Fibroblast of the aortic adventitia (primary cell): ENCODE measurements at regions not wholly inside any gene's neighbourhood (a gene's known extent, or its start where the extent isn't known, plus 50 kb on each side); places are given as distances from the start of the nearest gene placed in this dataset.
"Not testable (repeated sequence)": the region's sequence is repeated elsewhere in the genome, so short reads cannot be mapped to it uniquely, and the experiment has no call there.

Experiments used
- DNase-seq: peaks from one replicate; pipeline ENCODE4 v3.0.0-alpha.2; 2010; ENCODE audit warnings: low read depth
- H3K4me3 ChIP-seq: 2 replicates; pipeline ENCODE4 v1.5.1; 2011; ENCODE audit warnings: low read depth, mild to moderate bottlenecking, control low read depth, low read length, moderate library complexity
- TF ChIP-seq, protein P1 (sequence below): IDR thresholded peaks from 2 replicates; pipeline ENCODE4 v1.5.1; 2011; ENCODE audit warnings: mild to moderate bottlenecking, low read length, control low read depth, inconsistent platforms; ENCODE audit not compliant: insufficient read depth

DNA sequence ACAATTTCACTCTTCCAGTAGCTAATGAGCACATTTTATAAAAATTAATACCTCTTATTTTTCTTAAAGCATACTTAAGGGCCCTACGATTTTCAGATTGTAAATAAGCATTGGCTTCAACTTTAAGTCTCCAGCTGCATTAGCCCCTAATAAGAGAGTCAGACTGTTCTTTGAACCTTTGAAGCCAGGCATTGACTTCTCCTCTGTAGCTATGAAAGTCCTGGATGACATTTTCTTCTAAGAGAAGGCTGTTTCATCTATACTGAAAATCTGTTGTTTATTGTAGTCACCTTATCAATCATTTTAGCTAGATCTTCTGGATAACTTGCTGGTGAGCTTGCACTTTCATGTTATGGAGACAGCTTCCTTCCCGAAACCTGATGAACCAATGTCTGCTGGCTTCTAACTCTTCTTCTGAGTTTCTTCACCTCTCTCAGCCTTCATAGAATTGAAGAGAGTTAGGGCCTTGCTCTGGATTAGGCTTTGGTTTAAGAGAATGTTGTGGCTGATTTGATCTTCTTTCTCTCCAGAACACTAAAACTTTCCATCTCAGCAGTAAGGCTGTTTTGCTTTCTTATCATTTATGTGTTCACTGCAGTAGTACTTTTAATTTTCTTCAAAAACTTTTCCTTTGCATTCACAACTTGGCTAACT lies 377.1 kb upstream of the RGS6 start:
- TF ChIP-seq, protein P1, sequence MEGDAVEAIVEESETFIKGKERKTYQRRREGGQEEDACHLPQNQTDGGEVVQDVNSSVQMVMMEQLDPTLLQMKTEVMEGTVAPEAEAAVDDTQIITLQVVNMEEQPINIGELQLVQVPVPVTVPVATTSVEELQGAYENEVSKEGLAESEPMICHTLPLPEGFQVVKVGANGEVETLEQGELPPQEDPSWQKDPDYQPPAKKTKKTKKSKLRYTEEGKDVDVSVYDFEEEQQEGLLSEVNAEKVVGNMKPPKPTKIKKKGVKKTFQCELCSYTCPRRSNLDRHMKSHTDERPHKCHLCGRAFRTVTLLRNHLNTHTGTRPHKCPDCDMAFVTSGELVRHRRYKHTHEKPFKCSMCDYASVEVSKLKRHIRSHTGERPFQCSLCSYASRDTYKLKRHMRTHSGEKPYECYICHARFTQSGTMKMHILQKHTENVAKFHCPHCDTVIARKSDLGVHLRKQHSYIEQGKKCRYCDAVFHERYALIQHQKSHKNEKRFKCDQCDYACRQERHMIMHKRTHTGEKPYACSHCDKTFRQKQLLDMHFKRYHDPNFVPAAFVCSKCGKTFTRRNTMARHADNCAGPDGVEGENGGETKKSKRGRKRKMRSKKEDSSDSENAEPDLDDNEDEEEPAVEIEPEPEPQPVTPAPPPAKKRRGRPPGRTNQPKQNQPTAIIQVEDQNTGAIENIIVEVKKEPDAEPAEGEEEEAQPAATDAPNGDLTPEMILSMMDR: no peak
- no peak overlapping the region for H3K4me3 ChIP-seq
- no peak for DNase-seq

DNA sequence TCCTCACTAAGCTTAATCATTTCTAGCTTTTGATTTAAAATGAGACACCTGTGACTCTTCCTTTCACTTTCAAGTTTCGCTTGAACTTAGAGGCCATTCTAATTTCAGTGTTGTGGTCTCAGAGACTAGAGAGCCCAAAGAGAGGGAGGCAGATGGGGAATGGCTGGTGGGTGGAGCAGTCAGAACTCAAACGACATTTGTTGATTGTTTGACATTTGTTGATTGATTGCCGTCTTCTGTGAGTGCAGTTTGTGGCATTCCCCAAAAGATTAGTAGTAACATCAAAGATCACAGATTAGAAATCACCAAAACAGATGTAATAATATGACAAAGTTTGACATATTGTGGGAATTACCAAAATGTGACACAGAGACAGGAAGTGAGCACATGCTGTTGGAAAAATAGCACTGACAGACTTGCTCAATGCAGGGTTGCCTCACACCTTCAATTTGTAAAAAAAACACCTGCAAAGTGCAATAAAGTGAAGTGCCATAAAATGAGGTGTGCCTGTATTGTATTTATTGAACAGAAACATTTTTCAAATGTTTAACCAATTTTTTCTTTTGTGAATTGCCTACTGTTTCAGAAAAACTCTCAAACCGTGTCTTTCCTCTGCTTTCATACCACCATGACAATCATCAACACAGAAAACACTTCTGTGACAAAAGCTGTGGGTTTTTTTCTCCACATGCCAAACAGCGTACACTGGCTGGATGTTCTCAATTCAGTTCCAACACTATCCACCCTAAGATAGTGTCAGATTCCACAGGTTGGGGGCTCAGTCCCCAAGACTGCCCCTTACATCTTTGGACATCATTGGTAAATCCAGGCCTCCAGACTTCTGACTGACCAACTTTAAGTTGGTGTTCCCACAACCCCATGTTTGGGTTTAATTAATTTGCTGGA lies 376.3 kb upstream of the RGS6 start:
- TF ChIP-seq, protein P1: no peak
- peak; percentile 40 for DNase-seq
- no peak overlapping the region for H3K4me3 ChIP-seq

DNA sequence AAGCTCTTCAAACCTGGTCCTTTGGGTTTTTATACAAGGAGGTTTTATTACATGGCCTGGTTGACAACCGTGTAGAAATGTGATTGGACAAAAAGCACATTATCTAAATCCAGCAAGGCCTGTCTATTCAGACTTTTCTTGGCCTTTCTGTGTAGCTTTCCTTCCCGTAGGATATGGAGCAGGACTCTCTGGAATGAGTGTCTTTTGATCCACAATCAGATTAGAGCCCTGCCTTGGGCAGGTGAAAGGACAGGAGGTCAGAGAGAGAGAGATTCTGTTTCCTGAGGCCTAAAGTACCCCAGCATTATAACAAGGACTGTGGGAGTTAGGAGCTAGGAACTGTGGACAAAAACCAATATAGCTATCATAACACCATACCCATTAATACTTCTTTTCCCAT lies 375.5 kb upstream of the RGS6 start:
- TF ChIP-seq, protein P1: no peak
- no peak for DNase-seq
- H3K4me3 ChIP-seq: no peak overlapping the region

DNA sequence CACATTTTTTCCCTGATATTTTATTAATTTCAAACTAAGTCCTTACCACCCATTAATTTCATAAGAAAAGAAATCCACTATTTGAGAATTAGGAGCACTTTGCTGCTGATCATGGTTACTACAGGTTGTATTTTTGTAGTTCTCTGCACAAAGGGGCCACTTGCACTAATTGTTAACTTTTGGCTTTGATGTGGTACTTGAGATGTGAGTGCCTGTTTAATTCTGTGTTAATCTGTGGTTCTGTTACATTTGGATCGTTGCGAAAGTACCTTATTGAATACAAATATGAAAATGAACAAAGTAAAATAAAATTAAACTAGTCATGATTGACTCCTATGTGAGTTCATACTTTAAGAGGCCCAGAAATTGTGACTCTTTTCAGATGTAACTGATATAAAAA lies 374.9 kb upstream of the RGS6 start:
- no peak for DNase-seq
- TF ChIP-seq, protein P1: no peak
- no peak overlapping the region for H3K4me3 ChIP-seq

DNA sequence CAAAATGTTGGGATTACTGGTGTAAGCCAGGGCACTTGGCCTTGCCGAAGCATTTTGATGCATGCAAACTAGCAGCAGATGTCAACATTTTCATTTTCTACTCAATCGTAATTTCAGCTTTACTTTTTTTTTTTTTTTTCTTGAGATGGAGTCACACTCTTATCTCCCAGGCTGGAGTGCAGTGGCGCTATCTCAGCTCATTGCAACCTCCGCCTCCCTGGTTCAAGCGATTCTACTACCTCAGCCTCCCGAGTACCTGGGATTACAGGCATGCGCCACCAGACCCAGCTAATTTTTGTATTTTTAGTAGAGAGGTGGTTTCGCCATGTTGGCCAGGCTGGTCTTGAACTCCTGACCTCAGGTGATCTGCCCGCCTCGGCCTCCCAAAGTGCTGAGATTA lies 373.3 kb upstream of the RGS6 start:
- not testable (repeated sequence) for DNase-seq, H3K4me3 ChIP-seq

DNA sequence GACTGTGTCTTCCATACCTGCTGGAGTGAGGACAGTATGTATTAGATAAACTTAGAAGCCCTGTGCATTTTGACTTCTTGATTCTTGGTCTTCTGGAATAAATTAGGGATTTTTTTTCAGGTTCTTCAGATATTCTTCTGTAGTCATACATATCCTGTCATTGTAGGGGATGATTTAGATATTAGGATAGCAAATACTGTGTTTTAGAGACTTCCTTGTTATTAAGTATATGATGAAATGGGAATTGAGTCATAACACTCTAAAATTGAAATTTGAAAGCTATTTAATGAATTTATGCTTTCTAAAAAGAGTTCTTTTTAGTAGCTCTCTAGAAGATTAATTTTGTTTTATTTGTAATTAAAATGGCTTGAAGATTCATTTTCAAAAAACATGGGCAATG lies 371.5 kb upstream of the RGS6 start:
- TF ChIP-seq, protein P1: no peak
- DNase-seq: no peak
- H3K4me3 ChIP-seq: no peak overlapping the region

DNA sequence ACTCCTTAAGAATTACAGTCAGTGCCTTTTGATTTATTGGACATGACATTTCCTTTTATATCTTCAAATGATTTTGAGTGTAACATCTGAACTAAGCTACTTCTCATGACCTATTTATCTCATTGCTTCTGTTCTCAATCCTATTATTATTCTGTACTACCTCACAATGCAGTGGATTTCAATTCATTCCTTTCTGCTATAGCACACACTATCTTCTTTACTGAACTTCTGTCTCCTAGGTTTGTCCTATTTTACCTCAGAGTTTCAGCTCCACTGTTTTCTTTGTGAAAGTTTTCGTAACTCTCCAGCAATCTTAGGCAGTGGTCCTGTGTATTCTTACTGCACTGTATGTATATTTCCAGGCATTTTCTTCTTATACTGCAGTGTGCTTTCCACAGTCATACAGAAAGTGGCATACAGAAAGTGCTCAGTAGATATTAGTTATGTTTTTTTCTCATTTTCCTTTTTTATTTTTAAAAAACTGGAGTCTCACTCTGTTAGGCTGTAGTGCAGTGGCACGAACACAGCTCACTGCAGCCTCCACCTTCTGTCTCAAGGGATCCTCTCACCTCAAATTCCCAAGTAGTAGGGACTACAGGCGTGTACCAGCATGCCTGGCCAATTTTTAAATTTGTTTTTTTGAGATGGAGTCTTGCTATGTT lies 368.6 kb upstream of the RGS6 start:
- DNase-seq: no peak
- TF ChIP-seq, protein P1: no peak
- H3K4me3 ChIP-seq: no peak overlapping the region
